IMR-90 (cell line): ENCODE measurements at regions not wholly inside any gene's neighbourhood (a gene's known extent, or its start where the extent isn't known, plus 50 kb on each side); places are given as distances from the start of the nearest gene placed in this dataset.

Experiments
- BHLHE40 ChIP-seq: fragments of 150-350 bp; IDR thresholded peaks from 2 replicates; pipeline ENCODE4 v1.6.1; 2016; ENCODE audit warnings: mild to moderate bottlenecking, low read depth, low read length
- CTCF ChIP-seq: conservative IDR thresholded peaks from 2 replicates; pipeline ENCODE4 v1.5.1; 2012; ENCODE audit warnings: mild to moderate bottlenecking, low read depth, low read length, improper control_type of control experiment
- POLR2A ChIP-seq: IDR thresholded peaks from 2 replicates; pipeline ENCODE4 v1.6.1; 2012; ENCODE audit warnings: mild to moderate bottlenecking, low read depth, low read length
- RAD21 ChIP-seq: IDR thresholded peaks from 2 replicates; pipeline ENCODE4 v1.6.1; 2012; ENCODE audit warnings: low read length, improper control_type of control experiment
- RCOR1 ChIP-seq: IDR thresholded peaks from 2 replicates; pipeline ENCODE4 v1.6.1; 2012; ENCODE audit warnings: mild to moderate bottlenecking, low read length, improper control_type of control experiment; ENCODE audit not compliant: insufficient replicate concordance

GRCh38 chr14:39897657-39898056 is 465.4 kb upstream of the FBXO33 start:
- TF ChIP-seq RCOR1 (no peak), BHLHE40 (no peak), RAD21 (no peak), CTCF (no peak), POLR2A (no peak)
